ENCODE measurements at regions not wholly inside any gene's neighbourhood (a gene's known extent, or its start where the extent isn't known, plus 50 kb on each side); places are given as distances from the start of the nearest gene placed in this dataset.

DNA sequence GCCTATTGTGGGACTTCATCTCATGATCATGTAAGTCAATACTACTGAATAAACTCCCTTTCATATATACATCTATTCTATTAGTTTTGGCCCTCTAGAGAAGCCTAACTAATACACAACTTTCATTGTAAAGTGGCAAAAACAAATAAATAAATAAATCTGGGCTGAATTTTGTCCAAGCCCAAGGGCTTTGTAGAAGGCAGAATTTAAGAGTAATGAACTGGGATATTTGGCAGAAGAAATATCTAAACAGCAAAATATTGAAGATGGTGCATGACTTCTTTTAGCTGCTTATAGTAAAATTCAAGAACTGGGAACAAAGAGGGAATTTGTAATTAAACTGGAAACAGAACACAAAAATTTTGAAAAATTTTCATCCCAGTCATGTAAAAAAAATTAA, 246.7 kb upstream of the GULP1 start:
- intact Hi-C loops (cut with DNase I) = no loop called here

DNA sequence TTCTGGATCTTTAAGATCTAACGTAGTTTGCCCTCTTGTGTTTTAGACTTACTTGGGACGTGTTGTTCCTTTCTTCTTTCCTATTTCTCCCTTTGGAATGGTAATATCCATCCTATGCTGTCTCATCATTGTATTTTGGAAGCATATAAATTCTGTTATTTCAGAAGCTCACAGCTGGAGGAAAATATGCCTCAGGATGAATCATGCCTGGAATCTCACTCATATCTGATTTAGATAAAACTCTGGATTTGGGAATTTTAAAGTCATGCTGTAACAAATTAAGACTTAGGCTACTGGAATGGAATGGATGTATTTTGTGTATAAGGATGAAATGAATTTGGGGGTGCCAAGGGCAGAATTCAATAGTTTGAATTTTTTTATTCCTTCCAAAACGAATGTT, 245.2 kb upstream of the GULP1 start:
- H3K36me3 ChIP-seq = no peaks in the 10 kb centered on the region
- no peak overlapping the region for H3K4me3 ChIP-seq
- no peaks in the 10 kb centered on the region for H3K27me3 ChIP-seq (replicated peaks; ENCODE audit: insufficient read depth)
- 65% methylated on average over 3 of the region's 3 CpGs for WGBS
- DNase-seq (ENCODE audit: low spot score) = no peak
- intact Hi-C loops (cut with DNase I) = no loop called here
- TF ChIP-seq POLR2A (IDR thresholded peaks at IDR 0.05) = no peak
- TF ChIP-seq, protein P1, sequence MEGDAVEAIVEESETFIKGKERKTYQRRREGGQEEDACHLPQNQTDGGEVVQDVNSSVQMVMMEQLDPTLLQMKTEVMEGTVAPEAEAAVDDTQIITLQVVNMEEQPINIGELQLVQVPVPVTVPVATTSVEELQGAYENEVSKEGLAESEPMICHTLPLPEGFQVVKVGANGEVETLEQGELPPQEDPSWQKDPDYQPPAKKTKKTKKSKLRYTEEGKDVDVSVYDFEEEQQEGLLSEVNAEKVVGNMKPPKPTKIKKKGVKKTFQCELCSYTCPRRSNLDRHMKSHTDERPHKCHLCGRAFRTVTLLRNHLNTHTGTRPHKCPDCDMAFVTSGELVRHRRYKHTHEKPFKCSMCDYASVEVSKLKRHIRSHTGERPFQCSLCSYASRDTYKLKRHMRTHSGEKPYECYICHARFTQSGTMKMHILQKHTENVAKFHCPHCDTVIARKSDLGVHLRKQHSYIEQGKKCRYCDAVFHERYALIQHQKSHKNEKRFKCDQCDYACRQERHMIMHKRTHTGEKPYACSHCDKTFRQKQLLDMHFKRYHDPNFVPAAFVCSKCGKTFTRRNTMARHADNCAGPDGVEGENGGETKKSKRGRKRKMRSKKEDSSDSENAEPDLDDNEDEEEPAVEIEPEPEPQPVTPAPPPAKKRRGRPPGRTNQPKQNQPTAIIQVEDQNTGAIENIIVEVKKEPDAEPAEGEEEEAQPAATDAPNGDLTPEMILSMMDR (IDR thresholded peaks at IDR 0.05) = no peak
- no peak for TF ChIP-seq POLR2AphosphoS5 (IDR thresholded peaks at IDR 0.05)
- no peaks in the 10 kb centered on the region for H3K4me1 ChIP-seq (replicated peaks)
- H3K27ac ChIP-seq = no peak overlapping the region
- H3K9me3 ChIP-seq = no peaks in the 10 kb centered on the region

More for the DNA sequence above, 246.7 kb upstream of the GULP1 start:
- H3K4me3 ChIP-seq = no peak overlapping the region
- DNase-seq (ENCODE audit: low spot score) = no peak
- no peaks in the 10 kb centered on the region for H3K36me3 ChIP-seq
- H3K4me1 ChIP-seq (replicated peaks) = no peaks in the 10 kb centered on the region
- no peaks in the 10 kb centered on the region for H3K27me3 ChIP-seq (replicated peaks; ENCODE audit: insufficient read depth)
- TF ChIP-seq POLR2A (IDR thresholded peaks at IDR 0.05) (no peak), POLR2AphosphoS5 (IDR thresholded peaks at IDR 0.05) (no peak)
- TF ChIP-seq, protein P1 (IDR thresholded peaks at IDR 0.05) = no peak
- no peaks in the 10 kb centered on the region for H3K9me3 ChIP-seq
- H3K27ac ChIP-seq = no peak overlapping the region

DNA sequence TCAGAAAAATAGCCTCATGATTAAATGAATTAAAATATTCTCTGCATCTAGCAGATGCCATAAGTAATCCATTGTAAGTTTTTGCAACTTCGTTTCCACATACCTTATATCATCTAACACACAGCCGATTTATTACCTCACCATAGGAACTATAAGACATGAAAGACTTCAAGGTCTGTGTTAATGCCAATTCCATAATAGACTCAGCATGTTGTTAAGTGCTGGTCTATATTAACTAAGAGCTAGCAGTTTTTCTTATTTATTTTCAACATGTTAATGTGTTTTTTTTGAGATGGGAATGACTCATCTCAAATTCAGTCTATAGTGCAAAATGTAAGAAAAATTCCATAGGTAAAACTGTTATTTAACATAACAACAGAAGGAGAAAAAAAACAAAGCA, 243.9 kb upstream of the GULP1 start:
- WGBS = 72% methylated on average over 2 of the region's 2 CpGs
- no peak overlapping the region for H3K27ac ChIP-seq
- no peaks in the 10 kb centered on the region for H3K36me3 ChIP-seq
- no peak for DNase-seq (ENCODE audit: low spot score)
- H3K27me3 ChIP-seq (replicated peaks; ENCODE audit: insufficient read depth) = no peaks in the 10 kb centered on the region
- intact Hi-C loops (cut with DNase I) = no loop called here
- no peaks in the 10 kb centered on the region for H3K4me1 ChIP-seq (replicated peaks)
- H3K4me3 ChIP-seq = no peak overlapping the region
- H3K9me3 ChIP-seq = no peaks in the 10 kb centered on the region
- TF ChIP-seq POLR2A (IDR thresholded peaks at IDR 0.05) (no peak), POLR2AphosphoS5 (IDR thresholded peaks at IDR 0.05) (no peak)
- TF ChIP-seq, protein P1 (IDR thresholded peaks at IDR 0.05) = no peak

DNA sequence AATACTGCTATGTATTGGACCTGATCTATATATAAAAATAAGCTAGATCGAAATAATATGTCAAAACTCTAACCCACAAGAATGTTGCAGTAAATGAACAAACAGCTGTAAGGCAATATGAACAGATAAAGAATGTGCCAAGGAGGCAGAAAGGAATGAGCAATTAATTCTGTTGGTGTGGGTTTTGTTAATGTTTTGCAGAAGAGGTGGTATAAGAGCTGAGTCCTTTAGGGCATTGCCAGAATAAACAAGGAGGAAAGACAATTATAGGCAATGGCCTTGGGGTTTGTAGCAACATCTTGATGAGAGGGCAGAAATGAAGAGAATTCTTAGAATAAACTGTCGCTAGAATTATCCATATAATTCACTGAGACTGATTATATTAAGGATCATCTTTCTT, 240.9 kb upstream of the GULP1 start:
- Histone ChIP-seq H3K4me3 (no peak overlapping the region), H3K36me3 (no peaks in the 10 kb centered on the region), H3K27me3 (replicated peaks; ENCODE audit: insufficient read depth) (no peaks in the 10 kb centered on the region), H3K27ac (no peak overlapping the region), H3K9me3 (no peaks in the 10 kb centered on the region), H3K4me1 (replicated peaks) (no peaks in the 10 kb centered on the region)
- intact Hi-C loops (cut with DNase I) = no loop called here
- WGBS = 24% methylated on average over 2 of the region's 2 CpGs
- TF ChIP-seq, protein P1 (IDR thresholded peaks at IDR 0.05) = no peak
- TF ChIP-seq POLR2AphosphoS5 (IDR thresholded peaks at IDR 0.05) (no peak), POLR2A (IDR thresholded peaks at IDR 0.05) (no peak)
- no peak for DNase-seq (ENCODE audit: low spot score)

DNA sequence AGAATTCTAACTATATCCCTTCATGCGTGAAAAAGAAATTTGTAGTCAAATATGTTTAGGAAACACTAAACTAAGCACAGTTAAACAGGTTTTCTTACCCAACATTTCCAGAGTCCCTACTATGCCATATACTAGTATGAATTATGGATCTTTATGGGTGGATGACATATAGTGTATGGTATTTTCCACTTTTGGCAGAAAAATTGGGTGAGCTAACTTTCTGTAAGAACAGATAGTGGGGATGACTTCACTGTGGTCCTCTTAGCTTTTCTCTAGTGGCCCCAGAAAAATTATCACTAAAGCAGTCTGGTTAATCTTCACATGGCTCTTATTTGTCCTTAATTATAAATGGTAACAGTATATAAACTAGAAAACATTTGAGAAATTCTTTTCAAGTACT, 240.0 kb upstream of the GULP1 start:
- no peak for DNase-seq (ENCODE audit: low spot score)
- Histone ChIP-seq H3K4me1 (replicated peaks) (no peaks in the 10 kb centered on the region), H3K27ac (no peak overlapping the region), H3K36me3 (no peaks in the 10 kb centered on the region), H3K9me3 (no peaks in the 10 kb centered on the region), H3K27me3 (replicated peaks; ENCODE audit: insufficient read depth) (no peaks in the 10 kb centered on the region), H3K4me3 (no peak overlapping the region)
- intact Hi-C loops (cut with DNase I) = no loop called here
- 97% methylated on average over 1 of the region's 1 CpG for WGBS
- TF ChIP-seq POLR2AphosphoS5 (IDR thresholded peaks at IDR 0.05) (no peak), POLR2A (IDR thresholded peaks at IDR 0.05) (no peak)
- TF ChIP-seq, protein P1 (IDR thresholded peaks at IDR 0.05) = no peak
